Left lung (tissue), 4 donors: ENCODE measurements at regions not wholly inside any gene's neighbourhood (a gene's known extent, or its start where the extent isn't known, plus 50 kb on each side); places are given as distances from the start of the nearest gene placed in this dataset.

ENCODE experiments used
- ATAC-seq: fragments of 200-7000 bp; cut with Tn5 transposase; one replicate; pipeline ENCODE4 v1.9.1; 2020; ENCODE audit warnings: moderate library complexity
- DNase-seq, 4 donors: peaks; one replicate each; pipeline ENCODE4 v3.0.0-alpha.2; 2013 to 2020
- H3K27ac ChIP-seq, 2 donors: fragments of 200-600 bp; sonication (generic) in 1 of 2; one replicate each; pipeline versions ENCODE4 v1.5.0 to v1.8.0; 2020 to 2021
- H3K27me3 ChIP-seq, 2 donors: fragments of 200-600 bp; sonication (generic) in 1 of 2; one replicate each; pipeline versions ENCODE4 v1.5.0 to v1.8.0; 2020 to 2021
- H3K36me3 ChIP-seq, 2 donors: fragments of 200-600 bp; sonication (generic) in 1 of 2; one replicate each; pipeline versions ENCODE4 v1.5.0 to v1.8.0; 2020 to 2021
- H3K4me1 ChIP-seq, 2 donors: fragments of 200-600 bp; one replicate each; pipeline ENCODE4 v1.8.0; 2021
- H3K4me3 ChIP-seq, 2 donors: fragments of 200-600 bp; sonication (generic) in 1 of 2; one replicate each; pipeline versions ENCODE4 v1.5.0 to v1.8.0; 2020 to 2021; ENCODE audit warnings: mild to moderate bottlenecking in 1 of 2
- H3K9me3 ChIP-seq, 2 donors: fragments of 200-600 bp; sonication (generic) in 1 of 2; one replicate each; pipeline versions ENCODE4 v1.5.0 to v1.8.0; 2020 to 2021
- intact Hi-C, 2 donors: fragments of 100-400 bp; cut with DNase I; formaldehyde crosslinking; loops; one replicate each; pipeline versions ENCODE4 v1.11.2 to v1.14.2; 2022
- TF ChIP-seq, protein P1 (sequence below), 2 donors: fragments of 200-600 bp; sonication (generic) in 1 of 2; IDR thresholded peaks; one replicate each; pipeline versions ENCODE4 v1.5.0 to v1.8.0; 2021; ENCODE audit warnings: antibody characterized with exemption in 2 of 2
- donor health status: DM: no; HTN: yes; CAD: no.
- donor health status: DM: no; HTN: no; CAD: no.

- DNase-seq = no peak
- intact Hi-C loops = no loop called here
- ATAC-seq = no peak
Observed at GRCh38 chr7:12815871-12816270, 128.4 kb downstream of the ARL4A start.

GRCh38 chr7:12820777-12821176, 133.3 kb downstream of the ARL4A start:
- ATAC-seq (no peak), DNase-seq (no peak)
- Histone ChIP-seq H3K4me3 (no peak overlapping the region), H3K9me3 (no peaks in the 10 kb centered on the region), H3K27me3 (no peaks in the 10 kb centered on the region), H3K36me3 (no peaks in the 10 kb centered on the region), H3K27ac (no peak overlapping the region), H3K4me1 (no peaks in the 10 kb centered on the region)
- TF ChIP-seq, protein P1, sequence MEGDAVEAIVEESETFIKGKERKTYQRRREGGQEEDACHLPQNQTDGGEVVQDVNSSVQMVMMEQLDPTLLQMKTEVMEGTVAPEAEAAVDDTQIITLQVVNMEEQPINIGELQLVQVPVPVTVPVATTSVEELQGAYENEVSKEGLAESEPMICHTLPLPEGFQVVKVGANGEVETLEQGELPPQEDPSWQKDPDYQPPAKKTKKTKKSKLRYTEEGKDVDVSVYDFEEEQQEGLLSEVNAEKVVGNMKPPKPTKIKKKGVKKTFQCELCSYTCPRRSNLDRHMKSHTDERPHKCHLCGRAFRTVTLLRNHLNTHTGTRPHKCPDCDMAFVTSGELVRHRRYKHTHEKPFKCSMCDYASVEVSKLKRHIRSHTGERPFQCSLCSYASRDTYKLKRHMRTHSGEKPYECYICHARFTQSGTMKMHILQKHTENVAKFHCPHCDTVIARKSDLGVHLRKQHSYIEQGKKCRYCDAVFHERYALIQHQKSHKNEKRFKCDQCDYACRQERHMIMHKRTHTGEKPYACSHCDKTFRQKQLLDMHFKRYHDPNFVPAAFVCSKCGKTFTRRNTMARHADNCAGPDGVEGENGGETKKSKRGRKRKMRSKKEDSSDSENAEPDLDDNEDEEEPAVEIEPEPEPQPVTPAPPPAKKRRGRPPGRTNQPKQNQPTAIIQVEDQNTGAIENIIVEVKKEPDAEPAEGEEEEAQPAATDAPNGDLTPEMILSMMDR (IDR thresholded peaks at IDR 0.05) = no peak
- intact Hi-C loops = no loop called here

More at GRCh38 chr7:12815871-12816270, 128.4 kb downstream of the ARL4A start:
- H3K4me3 ChIP-seq = no peak overlapping the region
- no peaks in the 10 kb centered on the region for H3K27me3 ChIP-seq
- TF ChIP-seq, protein P1 (IDR thresholded peaks at IDR 0.05) = no peak
- H3K27ac ChIP-seq = no peak overlapping the region
- no peaks in the 10 kb centered on the region for H3K9me3 ChIP-seq
- H3K4me1 ChIP-seq = no peaks in the 10 kb centered on the region
- no peaks in the 10 kb centered on the region for H3K36me3 ChIP-seq

- Histone ChIP-seq H3K4me3 (no peak overlapping the region), H3K9me3 (no peaks in the 10 kb centered on the region), H3K36me3 (no peaks in the 10 kb centered on the region), H3K27ac (no peak overlapping the region), H3K4me1 (no peaks in the 10 kb centered on the region), H3K27me3 (no peaks in the 10 kb centered on the region)
- TF ChIP-seq, protein P1 (IDR thresholded peaks at IDR 0.05) = no peak
- DNase-seq = no peak
- intact Hi-C loops = no loop called here
- no peak for ATAC-seq
Observed at GRCh38 chr7:12821746-12822145, 134.3 kb downstream of the ARL4A start.

- Histone ChIP-seq H3K4me3 (no peak overlapping the region), H3K36me3 (no peaks in the 10 kb centered on the region), H3K27me3 (no peaks in the 10 kb centered on the region), H3K27ac (no peak overlapping the region), H3K4me1 (no peaks in the 10 kb centered on the region), H3K9me3 (no peaks in the 10 kb centered on the region)
- no peak for DNase-seq
- TF ChIP-seq, protein P1 (IDR thresholded peaks at IDR 0.05) = no peak
- no peak for ATAC-seq
- intact Hi-C loops = no loop called here
Observed at GRCh38 chr7:12826079-12826478, 138.6 kb downstream of the ARL4A start.

DNA sequence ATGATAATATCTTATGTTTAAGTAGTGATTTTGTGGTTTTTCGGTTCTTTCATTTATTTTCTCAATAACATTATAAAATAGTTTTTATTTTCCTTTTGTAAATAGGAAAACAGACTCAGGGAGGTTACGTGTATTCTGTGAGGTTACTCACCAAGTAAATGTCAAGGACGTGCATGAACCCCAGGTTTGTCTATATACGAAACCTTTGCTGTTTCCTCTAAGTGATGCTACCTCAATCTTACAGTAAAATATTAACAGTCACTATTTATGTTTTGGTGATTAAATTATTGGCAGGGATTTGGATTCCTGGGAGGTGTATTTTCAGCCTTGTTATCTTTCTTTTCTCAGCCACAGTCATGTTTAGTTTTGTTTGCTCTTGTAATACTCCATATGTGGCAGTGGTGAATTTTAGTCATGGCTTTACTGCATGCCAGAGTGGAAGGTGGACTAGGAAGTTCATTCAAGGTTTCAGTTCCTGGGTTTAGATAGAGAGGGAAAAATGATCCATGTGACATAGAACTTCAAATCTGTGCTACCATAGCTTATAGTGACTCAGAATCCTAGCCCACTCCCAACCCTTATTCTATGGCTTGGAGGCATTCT, 139.9 kb downstream of the ARL4A start:
- Histone ChIP-seq H3K27ac (no peak overlapping the region), H3K4me3 (no peak overlapping the region), H3K9me3 (no peaks in the 10 kb centered on the region), H3K36me3 (no peaks in the 10 kb centered on the region), H3K4me1 (no peaks in the 10 kb centered on the region), H3K27me3 (no peaks in the 10 kb centered on the region)
- ATAC-seq (no peak), DNase-seq (no peak)
- TF ChIP-seq, protein P1 (IDR thresholded peaks at IDR 0.05) = no peak
- intact Hi-C loops = no loop called here
